GM12878 (cell line): ENCODE measurements at regions not wholly inside any gene's neighbourhood (a gene's known extent, or its start where the extent isn't known, plus 50 kb on each side); places are given as distances from the start of the nearest gene placed in this dataset.

ENCODE experiments used
- ATAC-seq: fragments of 200-7000 bp; cut with Tn5 transposase; 3 replicates; pipeline ENCODE4 v1.9.1; 2020; ENCODE audit warnings: mild to moderate bottlenecking, moderate library complexity
- BruUV-seq: library from RNA; stranded (reverse); fragments of 400-500 nt; replicated peaks from 2 replicates; lab custom pipeline; 2021; lab: Mats Ljungman, UMichigan
- CTCF ChIA-PET: fragments of 300-600 bp; sonication (Branson Sonifier 250); formaldehyde crosslinking; extraction: SDS; loops from one replicate; lab custom pipeline; 2021; ENCODE audit warnings: inconsistent platforms; lab: Yijun Ruan, JAX
- POLR2A ChIA-PET: fragments of 350-600 bp; formaldehyde crosslinking; extraction: SDS; loops from one replicate; lab custom pipeline; 2021; ENCODE audit warnings: inconsistent platforms; lab: Charles Lee
- RAD21 ChIA-PET: fragments of 300-600 bp; sonication (Branson Sonifier 250); formaldehyde crosslinking; loops from one replicate; lab custom pipeline; 2023; ENCODE audit warnings: antibody characterized with exemption; ENCODE audit not compliant: unreplicated experiment; lab: Charles Lee
- SMC1A ChIA-PET: fragments of 300-600 bp; sonication (Branson Sonifier 250); formaldehyde crosslinking; loops from one replicate; lab custom pipeline; 2023; ENCODE audit not compliant: unreplicated experiment, uncharacterized antibody; lab: Charles Lee
- DNase-seq: peaks from one replicate; pipeline ENCODE4 v3.0.0-alpha.2; 2011; ENCODE audit warnings: low read depth, low spot score
- FAIRE-seq: peaks from 3 replicates; lab custom pipeline; 2011; peaks lifted over from hg19 to GRCh38; lab: Jason Lieb, UNC
- H2AFZ ChIP-seq: 2 replicates; pipeline ENCODE4 v1.6.0; 2011; ENCODE audit warnings: low read depth, low read length, control low read depth; ENCODE audit not compliant: control insufficient read depth
- H3K27ac ChIP-seq: 2 replicates; pipeline ENCODE4 v1.5.1; 2011; ENCODE audit warnings: control low read depth; ENCODE audit not compliant: control insufficient read depth, insufficient read depth
- H3K27me3 ChIP-seq, 2 experiments: replicated peaks in 1 of 2; 2 replicates each; pipeline versions ENCODE4 v1.6.0 to v1.6.1; 2011; ENCODE audit warnings: low read length in 1 of 2; ENCODE audit not compliant: control insufficient read depth in 2 of 2, insufficient read depth in 2 of 2
- H3K36me3 ChIP-seq, 2 experiments: 2 replicates each; pipeline ENCODE4 v1.5.1; 2011; ENCODE audit warnings: low read length in 1 of 2; ENCODE audit not compliant: control insufficient read depth in 2 of 2, insufficient read depth in 2 of 2
- H3K4me1 ChIP-seq: 2 replicates; pipeline ENCODE4 v1.6.1; 2011; ENCODE audit warnings: mild to moderate bottlenecking, low read length, moderate library complexity, mixed read lengths; ENCODE audit not compliant: control insufficient read depth, insufficient read depth
- H3K4me2 ChIP-seq: 2 replicates; pipeline ENCODE4 v1.6.0; 2011; ENCODE audit warnings: control low read depth; ENCODE audit not compliant: control insufficient read depth, insufficient read depth
- H3K4me3 ChIP-seq: fragments of 200-600 bp; sonication (generic); 2 replicates; pipeline ENCODE4 v1.5.1; 2016
- H3K79me2 ChIP-seq: 2 replicates; pipeline ENCODE4 v1.6.0; 2011; ENCODE audit warnings: low read length; ENCODE audit not compliant: control insufficient read depth, insufficient read depth
- H3K9ac ChIP-seq: 2 replicates; pipeline ENCODE4 v1.8.0; 2011; ENCODE audit warnings: low read length, control low read depth, mixed read lengths; ENCODE audit not compliant: control insufficient read depth, insufficient read depth
- H3K9me3 ChIP-seq: replicated peaks from 3 replicates; pipeline ENCODE4 v1.5.1; 2011; ENCODE audit warnings: mild to moderate bottlenecking, low read length; ENCODE audit not compliant: control insufficient read depth, insufficient read depth
- H4K20me1 ChIP-seq: 2 replicates; pipeline ENCODE4 v1.6.0; 2011; ENCODE audit not compliant: control insufficient read depth, insufficient read depth
- BACH1 ChIP-seq: fragments of 450-650 bp; IDR thresholded peaks from 2 replicates; pipeline ENCODE4 v1.6.1; 2017; ENCODE audit warnings: mild to moderate bottlenecking, borderline replicate concordance
- BMI1 ChIP-seq: fragments of 450-650 bp; IDR thresholded peaks from 2 replicates; pipeline ENCODE4 v1.6.1; 2016; ENCODE audit warnings: mild to moderate bottlenecking, moderate library complexity, borderline replicate concordance
- CREB1 ChIP-seq: IDR thresholded peaks from 2 replicates; pipeline ENCODE4 v1.6.1; 2012; ENCODE audit warnings: low read depth, mild to moderate bottlenecking, inconsistent platforms
- ETV6 ChIP-seq, 2 experiments: fragments of 450-650 bp in 1 of 2; IDR thresholded peaks in 1 of 2; conservative IDR thresholded peaks in 1 of 2; 2 replicates each; pipeline ENCODE4 v1.6.1; 2014; ENCODE audit warnings: antibody characterized with exemption in 1 of 2, borderline replicate concordance in 1 of 2, low read depth in 1 of 2, mild to moderate bottlenecking in 1 of 2, moderate library complexity in 1 of 2
- EZH2 ChIP-seq: IDR thresholded peaks from 2 replicates; pipeline ENCODE4 v1.6.1; 2012; ENCODE audit warnings: low read depth, mild to moderate bottlenecking, control low read depth, inconsistent platforms, low read length, borderline replicate concordance; ENCODE audit not compliant: control insufficient read depth
- MTA3 ChIP-seq: IDR thresholded peaks from 2 replicates; pipeline ENCODE4 v1.6.1; 2012; ENCODE audit warnings: low read length, inconsistent platforms, borderline replicate concordance
- NBN ChIP-seq: fragments of 450-650 bp; IDR thresholded peaks from 2 replicates; pipeline ENCODE4 v1.6.1; 2016
- PAX8 ChIP-seq: fragments of 450-650 bp; IDR thresholded peaks from 2 replicates; pipeline ENCODE4 v1.6.1; 2017; ENCODE audit warnings: mild to moderate bottlenecking, moderate library complexity
- RFX5 ChIP-seq: IDR thresholded peaks from 2 replicates; pipeline ENCODE4 v1.6.1; 2011; ENCODE audit warnings: low read depth, low read length, improper control_type of control experiment
- SMARCA5 ChIP-seq: fragments of 450-650 bp; IDR thresholded peaks from 2 replicates; pipeline ENCODE4 v1.6.1; 2017; ENCODE audit warnings: mild to moderate bottlenecking
- SMC3 ChIP-seq: IDR thresholded peaks from 2 replicates; pipeline ENCODE4 v1.6.1; 2011; ENCODE audit warnings: low read length, improper control_type of control experiment, borderline replicate concordance
- TCF12 ChIP-seq: IDR thresholded peaks from 2 replicates; pipeline ENCODE4 v1.6.1; 2011; ENCODE audit warnings: low read depth, mild to moderate bottlenecking, low read length
- in situ Hi-C: fragments of 300-500 bp; cut with MboI; formaldehyde crosslinking; loops from 9 replicates; pipeline ENCODE4 v1.14.3; 2018; ENCODE audit warnings: mixed read lengths
- intact Hi-C: fragments of 100-400 bp; cut with micrococcal nuclease; formaldehyde crosslinking; loops from one replicate; pipeline ENCODE4 v1.14.2; 2022; ENCODE audit not compliant: unreplicated experiment
- TF ChIP-seq, protein P1 (sequence below): IDR thresholded peaks from 2 replicates; pipeline ENCODE4 v1.6.1; 2011; ENCODE audit warnings: low read depth, mild to moderate bottlenecking, low read length, moderate library complexity, borderline replicate concordance; ENCODE audit errors: extremely low read depth
- TF ChIP-seq, protein P2 (sequence below): fragments of 450-650 bp; IDR thresholded peaks from 2 replicates; pipeline ENCODE4 v1.6.1; 2017; ENCODE audit warnings: mild to moderate bottlenecking
- TF ChIP-seq, protein P3 (sequence below): fragments of 450-650 bp; IDR thresholded peaks from 2 replicates; pipeline ENCODE4 v1.6.1; 2016; ENCODE audit warnings: mild to moderate bottlenecking, moderate library complexity, borderline replicate concordance
- TF ChIP-seq, protein P4 (sequence below): fragments of 450-650 bp; formaldehyde crosslinking; IDR thresholded peaks from 2 replicates; pipeline ENCODE4 v1.4.0; 2020; ENCODE audit warnings: mild to moderate bottlenecking, moderate library complexity

DNA sequence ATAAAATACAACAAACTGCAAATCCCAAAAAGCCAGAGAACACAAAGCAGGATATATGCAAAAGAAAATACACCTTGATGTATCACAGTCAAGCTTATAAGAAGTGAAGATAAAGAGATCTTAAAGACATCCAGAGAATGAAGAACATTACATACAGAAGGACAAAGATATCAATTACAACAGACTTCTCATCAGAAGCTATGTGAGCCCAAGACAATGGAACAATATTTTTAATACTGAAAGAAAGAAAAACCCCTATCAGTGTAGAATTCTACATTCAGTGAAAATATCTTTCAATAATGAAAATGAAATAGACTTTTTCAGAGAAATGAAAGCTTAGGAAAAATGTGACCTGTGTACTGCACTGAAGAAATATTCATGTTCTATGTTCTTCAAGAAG is 104.5 kb upstream of the PHACTR3 start:
- Histone ChIP-seq H3K4me3 (no peak overlapping the region), H3K4me1 (no peaks in the 10 kb centered on the region), H3K36me3 (no peaks in the 10 kb centered on the region), H3K9me3 (no peaks in the 10 kb centered on the region), H3K9ac (no peak overlapping the region), H3K79me2 (no peaks in the 10 kb centered on the region)
- no peak for ATAC-seq
- no peak for DNase-seq
- ChIA-PET RAD21 (no interaction called here), SMC1A (no interaction called here)
- intact Hi-C loops: no loop called here
- no peak for FAIRE-seq
- no TSS peak for BruUV-seq
- no peak for TF ChIP-seq SMARCA5
- TF ChIP-seq, protein P1, sequence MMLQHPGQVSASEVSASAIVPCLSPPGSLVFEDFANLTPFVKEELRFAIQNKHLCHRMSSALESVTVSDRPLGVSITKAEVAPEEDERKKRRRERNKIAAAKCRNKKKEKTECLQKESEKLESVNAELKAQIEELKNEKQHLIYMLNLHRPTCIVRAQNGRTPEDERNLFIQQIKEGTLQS: no peak
- no peak for TF ChIP-seq BMI1
- no peak for TF ChIP-seq CREB1
- TF ChIP-seq SMC3: no peak
- TF ChIP-seq, protein P2, sequence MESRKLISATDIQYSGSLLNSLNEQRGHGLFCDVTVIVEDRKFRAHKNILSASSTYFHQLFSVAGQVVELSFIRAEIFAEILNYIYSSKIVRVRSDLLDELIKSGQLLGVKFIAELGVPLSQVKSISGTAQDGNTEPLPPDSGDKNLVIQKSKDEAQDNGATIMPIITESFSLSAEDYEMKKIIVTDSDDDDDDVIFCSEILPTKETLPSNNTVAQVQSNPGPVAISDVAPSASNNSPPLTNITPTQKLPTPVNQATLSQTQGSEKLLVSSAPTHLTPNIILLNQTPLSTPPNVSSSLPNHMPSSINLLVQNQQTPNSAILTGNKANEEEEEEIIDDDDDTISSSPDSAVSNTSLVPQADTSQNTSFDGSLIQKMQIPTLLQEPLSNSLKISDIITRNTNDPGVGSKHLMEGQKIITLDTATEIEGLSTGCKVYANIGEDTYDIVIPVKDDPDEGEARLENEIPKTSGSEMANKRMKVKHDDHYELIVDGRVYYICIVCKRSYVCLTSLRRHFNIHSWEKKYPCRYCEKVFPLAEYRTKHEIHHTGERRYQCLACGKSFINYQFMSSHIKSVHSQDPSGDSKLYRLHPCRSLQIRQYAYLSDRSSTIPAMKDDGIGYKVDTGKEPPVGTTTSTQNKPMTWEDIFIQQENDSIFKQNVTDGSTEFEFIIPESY: no peak
- TF ChIP-seq EZH2: no peak
- TF ChIP-seq, protein P3, sequence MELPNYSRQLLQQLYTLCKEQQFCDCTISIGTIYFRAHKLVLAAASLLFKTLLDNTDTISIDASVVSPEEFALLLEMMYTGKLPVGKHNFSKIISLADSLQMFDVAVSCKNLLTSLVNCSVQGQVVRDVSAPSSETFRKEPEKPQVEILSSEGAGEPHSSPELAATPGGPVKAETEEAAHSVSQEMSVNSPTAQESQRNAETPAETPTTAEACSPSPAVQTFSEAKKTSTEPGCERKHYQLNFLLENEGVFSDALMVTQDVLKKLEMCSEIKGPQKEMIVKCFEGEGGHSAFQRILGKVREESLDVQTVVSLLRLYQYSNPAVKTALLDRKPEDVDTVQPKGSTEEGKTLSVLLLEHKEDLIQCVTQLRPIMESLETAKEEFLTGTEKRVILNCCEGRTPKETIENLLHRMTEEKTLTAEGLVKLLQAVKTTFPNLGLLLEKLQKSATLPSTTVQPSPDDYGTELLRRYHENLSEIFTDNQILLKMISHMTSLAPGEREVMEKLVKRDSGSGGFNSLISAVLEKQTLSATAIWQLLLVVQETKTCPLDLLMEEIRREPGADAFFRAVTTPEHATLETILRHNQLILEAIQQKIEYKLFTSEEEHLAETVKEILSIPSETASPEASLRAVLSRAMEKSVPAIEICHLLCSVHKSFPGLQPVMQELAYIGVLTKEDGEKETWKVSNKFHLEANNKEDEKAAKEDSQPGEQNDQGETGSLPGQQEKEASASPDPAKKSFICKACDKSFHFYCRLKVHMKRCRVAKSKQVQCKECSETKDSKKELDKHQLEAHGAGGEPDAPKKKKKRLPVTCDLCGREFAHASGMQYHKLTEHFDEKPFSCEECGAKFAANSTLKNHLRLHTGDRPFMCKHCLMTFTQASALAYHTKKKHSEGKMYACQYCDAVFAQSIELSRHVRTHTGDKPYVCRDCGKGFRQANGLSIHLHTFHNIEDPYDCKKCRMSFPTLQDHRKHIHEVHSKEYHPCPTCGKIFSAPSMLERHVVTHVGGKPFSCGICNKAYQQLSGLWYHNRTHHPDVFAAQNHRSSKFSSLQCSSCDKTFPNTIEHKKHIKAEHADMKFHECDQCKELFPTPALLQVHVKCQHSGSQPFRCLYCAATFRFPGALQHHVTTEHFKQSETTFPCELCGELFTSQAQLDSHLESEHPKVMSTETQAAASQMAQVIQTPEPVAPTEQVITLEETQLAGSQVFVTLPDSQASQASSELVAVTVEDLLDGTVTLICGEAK: no peak
- no peak for TF ChIP-seq PAX8
- no peak for TF ChIP-seq TCF12
- no peak for TF ChIP-seq RFX5
- TF ChIP-seq ETV6 (conservative IDR thresholded peaks at IDR 0.05 in 1 of 2, IDR thresholded peaks at IDR 0.05 in 1 of 2; ENCODE audit: borderline replicate concordance in 1 of 2, low read depth in 1 of 2): no peak
- TF ChIP-seq, protein P4, sequence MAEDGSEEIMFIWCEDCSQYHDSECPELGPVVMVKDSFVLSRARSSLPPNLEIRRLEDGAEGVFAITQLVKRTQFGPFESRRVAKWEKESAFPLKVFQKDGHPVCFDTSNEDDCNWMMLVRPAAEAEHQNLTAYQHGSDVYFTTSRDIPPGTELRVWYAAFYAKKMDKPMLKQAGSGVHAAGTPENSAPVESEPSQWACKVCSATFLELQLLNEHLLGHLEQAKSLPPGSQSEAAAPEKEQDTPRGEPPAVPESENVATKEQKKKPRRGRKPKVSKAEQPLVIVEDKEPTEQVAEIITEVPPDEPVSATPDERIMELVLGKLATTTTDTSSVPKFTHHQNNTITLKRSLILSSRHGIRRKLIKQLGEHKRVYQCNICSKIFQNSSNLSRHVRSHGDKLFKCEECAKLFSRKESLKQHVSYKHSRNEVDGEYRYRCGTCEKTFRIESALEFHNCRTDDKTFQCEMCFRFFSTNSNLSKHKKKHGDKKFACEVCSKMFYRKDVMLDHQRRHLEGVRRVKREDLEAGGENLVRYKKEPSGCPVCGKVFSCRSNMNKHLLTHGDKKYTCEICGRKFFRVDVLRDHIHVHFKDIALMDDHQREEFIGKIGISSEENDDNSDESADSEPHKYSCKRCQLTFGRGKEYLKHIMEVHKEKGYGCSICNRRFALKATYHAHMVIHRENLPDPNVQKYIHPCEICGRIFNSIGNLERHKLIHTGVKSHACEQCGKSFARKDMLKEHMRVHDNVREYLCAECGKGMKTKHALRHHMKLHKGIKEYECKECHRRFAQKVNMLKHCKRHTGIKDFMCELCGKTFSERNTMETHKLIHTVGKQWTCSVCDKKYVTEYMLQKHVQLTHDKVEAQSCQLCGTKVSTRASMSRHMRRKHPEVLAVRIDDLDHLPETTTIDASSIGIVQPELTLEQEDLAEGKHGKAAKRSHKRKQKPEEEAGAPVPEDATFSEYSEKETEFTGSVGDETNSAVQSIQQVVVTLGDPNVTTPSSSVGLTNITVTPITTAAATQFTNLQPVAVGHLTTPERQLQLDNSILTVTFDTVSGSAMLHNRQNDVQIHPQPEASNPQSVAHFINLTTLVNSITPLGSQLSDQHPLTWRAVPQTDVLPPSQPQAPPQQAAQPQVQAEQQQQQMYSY (CRISPR knock-in tag): no peak
- no peak for TF ChIP-seq MTA3
- no peak for TF ChIP-seq NBN
- TF ChIP-seq BACH1: no peak
- TF ChIP-seq, all 136 proteins: peak for 0
- Histone ChIP-seq H4K20me1 (peaks cover 3% of the 10 kb centered on the region; the same call in 1 of the 2 replicates), H3K27ac (no peak overlapping the region), H3K27me3 (no peaks in the 10 kb centered on the region; a peak in 1 of 4 replicates), H2AFZ (no peak overlapping the region), H3K4me2 (no peak overlapping the region)
- in situ Hi-C loops: loop anchor here (10.0 kb wide), 1 partner anchor 635 kb away; no protein-coding TSS in a partner anchor
- CTCF ChIA-PET: interaction anchor here (1.1 kb wide), 1 partner anchor 630 kb away, joined by 3 read pairs; no protein-coding TSS in a partner anchor
- POLR2A ChIA-PET: no interaction called here
